ENCODE measurements at regions not wholly inside any gene's neighbourhood (a gene's known extent, or its start where the extent isn't known, plus 50 kb on each side); places are given as distances from the start of the nearest gene placed in this dataset.
"Not testable (repeated sequence)": the region's sequence is repeated elsewhere in the genome, so short reads cannot be mapped to it uniquely, and the experiment has no call there.

GRCh38 chr7:45268013-45268412 is 110.4 kb downstream of the RAMP3 start:
- DNase-seq: no peak

DNA sequence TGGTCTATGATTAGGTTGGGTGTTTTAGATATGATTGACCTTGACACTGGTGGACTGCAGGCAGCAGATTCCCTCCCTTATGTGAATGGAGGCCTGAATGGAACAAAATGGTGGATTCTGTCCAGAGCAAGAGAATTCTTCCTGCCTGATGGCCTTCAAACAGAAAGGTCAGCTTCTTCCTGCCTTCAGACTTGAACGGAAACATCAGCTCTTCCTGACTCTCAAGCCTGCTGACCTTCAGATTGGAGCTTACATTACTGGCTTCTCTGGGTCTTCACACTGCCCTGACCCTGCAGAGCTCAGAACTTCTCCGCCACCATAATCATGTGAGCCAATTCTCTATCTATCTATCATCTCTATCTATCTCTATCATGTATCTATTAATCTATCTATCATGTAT is 111.6 kb downstream of the RAMP3 start:
- no peak for DNase-seq

DNA sequence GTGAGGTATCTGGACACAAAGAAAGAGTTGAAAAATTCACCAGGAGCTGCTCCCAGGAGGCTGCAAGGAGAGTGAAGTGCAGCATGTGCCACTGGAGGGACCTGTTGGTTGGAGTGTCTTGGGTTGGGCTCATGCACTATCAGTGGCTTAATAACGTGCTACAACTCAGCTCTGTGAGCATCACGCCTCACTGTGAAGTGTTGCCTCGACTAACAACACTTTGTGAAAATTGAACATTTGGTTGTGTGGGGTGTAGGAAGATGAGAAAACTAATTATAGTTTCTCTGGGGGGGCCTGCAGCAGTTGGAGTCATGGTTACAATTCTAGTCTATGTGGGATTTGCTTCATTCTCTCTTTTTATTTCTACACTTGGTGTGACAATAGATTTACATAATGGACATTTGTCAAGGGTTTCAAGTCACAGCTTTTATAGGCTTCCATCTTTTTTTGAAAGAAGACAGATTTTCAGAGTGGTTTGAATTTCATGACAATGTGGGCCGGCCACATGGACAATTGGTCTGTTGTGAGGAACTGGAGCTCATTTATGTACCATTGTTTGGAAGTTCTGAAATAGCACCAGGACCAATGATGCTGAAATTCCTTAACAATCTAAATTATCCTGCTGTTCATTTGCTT is 121.3 kb downstream of the RAMP3 start:
- DNase-seq: no peak

GRCh38 chr7:45289611-45290010 is 132.0 kb downstream of the RAMP3 start:
- not testable (repeated sequence) for DNase-seq

GRCh38 chr7:45290880-45291279 is 133.3 kb downstream of the RAMP3 start:
- DNase-seq: no peak

GRCh38 chr7:45292481-45292880 is 134.9 kb downstream of the RAMP3 start:
- DNase-seq: no peak

DNA sequence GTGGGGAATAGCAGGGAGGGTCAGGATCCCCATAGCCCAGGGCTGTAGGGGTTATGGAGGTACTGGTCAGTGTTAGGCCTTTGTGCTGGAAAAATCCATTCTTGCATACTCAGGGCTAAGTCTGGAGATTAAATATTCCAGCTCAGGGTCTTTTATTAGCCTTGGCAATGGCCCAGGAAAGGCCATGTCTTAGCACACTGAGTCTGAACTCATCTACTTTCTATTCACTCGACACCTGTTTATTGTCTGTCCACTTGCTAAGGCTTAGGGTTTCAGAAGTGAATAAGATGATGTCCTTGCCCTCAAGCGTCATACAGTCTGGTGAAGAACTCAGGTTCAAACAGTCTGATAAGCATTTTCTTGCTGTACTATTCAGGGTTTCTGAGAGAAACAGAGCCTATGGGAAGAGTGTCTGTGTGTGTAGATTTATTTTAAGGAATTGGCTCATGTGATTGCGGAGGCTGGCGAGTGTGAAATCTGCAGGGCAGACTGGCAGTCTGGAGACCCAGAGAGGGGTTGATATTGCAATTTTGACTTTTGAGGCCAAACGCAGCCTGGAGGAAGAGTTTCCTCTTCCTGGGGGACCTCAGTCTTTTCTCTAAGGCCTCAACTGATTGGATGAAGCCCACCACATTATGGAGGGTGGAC is 135.8 kb downstream of the RAMP3 start:
- DNase-seq: no peak

GRCh38 chr7:45294559-45294958 is 137.0 kb downstream of the RAMP3 start:
- no peak for DNase-seq

DNA sequence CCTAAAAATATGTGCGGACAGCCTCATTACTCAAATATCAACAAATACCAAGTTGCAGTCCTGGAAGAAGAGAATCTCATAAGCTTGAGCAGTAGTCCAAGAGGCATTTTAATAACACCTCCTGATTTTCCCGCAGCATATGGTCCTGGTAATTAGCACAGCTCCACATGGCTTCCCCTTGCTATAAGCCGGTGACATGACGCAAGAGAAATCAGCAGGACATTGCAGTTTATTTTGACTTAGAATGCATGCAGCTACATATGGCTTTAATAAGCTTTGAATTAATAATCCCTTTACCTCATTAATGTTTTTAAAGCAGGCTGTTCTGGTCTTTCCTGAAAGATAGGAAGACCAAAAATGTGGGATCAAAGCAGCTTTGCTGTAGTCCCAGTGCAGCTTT is 137.6 kb downstream of the RAMP3 start:
- DNase-seq: no peak

- DNase-seq: no peak
These were observed 139.2 kb downstream of the RAMP3 start for GRCh38 chr7:45296748-45297147.

GRCh38 chr7:45306752-45307305 is 149.2 kb downstream of the RAMP3 start:
- no peak for DNase-seq

DNA sequence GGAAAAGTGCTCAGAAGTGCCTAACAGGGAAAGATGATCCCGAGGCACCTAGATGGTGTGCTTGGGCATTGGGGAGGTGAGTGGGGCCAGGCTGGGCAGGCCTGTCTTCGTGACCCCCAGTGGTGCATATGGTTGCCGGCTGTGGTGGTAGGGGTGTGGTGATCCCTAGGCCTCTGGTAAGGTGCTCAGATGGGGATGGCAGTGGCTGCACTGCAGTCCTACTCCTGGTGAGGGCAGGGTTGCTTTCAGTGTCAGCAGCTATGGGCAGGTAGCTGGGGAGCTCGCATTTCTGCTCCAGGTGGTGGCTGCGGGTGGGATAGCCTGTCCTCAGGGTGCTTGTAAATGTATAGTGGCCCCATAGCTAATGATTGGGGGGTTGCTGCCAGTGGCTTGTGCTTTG is 154.0 kb downstream of the RAMP3 start:
- DNase-seq: no peak

DNA sequence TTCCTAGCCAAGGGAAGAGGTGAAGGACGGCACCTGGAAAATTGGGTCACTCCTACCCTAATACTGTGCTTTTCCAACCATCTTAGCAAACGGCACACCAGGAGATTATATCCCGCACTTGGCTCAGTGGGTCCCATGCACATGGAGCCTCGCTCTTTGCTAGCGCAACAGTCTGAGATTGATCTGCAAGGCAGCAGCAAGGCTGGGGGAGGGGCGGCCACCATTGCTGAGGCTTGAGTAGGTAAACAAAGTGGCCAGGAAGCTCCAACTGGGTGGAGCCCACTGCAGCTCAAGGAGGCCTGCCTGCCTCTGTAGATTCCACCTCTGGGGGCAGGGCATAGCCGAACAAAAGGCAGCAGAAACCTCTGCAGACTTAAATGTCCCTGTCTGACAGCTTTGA is 157.9 kb downstream of the RAMP3 start:
- not testable (repeated sequence) for DNase-seq

DNA sequence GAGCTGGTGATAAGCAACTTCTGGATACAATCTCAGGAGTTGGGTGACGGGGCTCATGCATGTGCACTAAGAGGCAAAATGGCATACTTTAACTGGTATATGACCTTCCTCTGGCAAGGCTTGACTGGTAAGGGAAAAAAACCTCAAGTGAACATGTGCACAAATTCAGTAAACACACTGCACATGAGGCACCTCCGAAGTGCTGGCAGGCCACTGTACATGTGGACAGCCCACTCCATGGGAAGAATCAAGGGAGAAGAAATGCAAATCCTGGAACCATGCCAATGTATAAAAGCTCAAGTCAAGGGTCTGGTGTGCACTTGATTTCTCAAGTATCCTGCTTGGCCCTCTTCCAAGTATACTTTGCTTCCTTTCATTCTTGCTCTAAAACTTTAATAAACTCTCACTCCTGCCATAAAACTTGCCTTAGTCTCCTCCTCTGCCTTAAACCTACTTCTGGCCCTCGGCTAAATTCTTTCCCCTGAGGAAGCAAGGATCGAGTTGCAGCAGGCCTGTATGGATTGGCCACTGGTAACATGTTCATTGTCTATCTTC is 167.2 kb downstream of the RAMP3 start:
- no peak for DNase-seq

DNA sequence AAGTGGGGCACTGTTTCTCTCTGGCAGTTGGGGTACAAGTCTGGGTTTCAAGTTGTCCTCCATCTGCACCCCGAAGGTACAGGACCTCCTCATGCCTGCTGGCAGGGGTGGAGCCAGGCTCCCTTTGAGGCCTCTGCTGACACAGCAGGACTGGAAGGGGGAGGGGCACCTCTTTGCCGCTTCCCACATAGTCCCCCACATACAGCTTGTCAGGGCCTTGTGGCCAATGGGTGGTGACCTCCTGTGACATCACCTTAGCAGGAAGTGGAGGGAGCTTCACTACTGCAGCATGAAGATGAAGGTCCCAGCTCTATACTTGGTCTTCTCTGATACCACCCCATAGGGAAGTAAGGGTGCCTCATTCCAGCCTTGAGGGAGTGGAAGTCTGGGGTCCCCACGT is 167.8 kb downstream of the RAMP3 start:
- DNase-seq: no peak

DNA sequence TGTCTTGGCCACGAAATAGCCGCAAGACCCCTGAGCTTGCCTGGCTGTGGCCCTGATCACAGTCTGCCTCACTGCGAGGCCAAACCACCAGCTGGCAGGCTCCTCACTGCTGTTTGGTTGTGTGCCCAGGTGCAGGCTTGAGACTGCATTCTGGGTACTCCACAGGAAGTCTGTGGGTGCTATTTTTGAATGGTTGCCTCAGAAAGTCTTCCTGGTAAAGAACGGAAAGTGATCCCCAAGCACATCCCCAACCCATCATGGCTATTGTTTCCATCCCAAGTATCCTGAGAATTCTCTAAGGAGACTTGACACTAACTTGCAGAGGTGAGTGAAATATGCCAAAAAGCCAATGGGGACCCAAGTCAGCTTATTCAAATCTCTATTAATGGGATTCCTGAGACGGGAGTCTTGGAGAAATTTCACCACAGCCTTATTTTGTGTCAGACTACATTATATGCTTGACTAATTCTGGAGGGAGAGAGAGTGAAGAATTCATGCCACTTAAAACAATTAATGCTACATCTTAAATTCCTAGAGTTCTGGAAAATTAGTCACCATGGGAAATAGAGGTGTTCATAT is 170.9 kb downstream of the RAMP3 start:
- DNase-seq: no peak

DNA sequence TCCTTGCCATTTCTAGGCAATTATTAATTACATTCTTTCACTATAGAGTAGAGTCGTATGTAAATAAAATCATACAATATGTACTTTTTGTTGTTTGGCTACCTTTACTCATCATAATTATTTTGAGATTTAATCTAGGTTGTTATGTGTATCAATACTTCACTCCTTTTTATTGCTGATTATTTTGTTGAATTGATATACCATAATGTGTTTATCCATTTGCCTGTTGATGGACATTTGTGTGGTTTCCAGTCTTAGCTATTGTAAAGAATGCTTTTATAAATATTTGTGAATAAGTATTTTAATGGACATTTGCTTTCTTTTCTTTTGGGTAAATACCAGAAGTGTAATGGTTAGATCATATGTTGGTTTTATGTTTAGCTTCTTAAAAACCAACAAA is 174.0 kb downstream of the RAMP3 start:
- no peak for DNase-seq

GRCh38 chr7:45335024-45335423 is 177.4 kb downstream of the RAMP3 start:
- not testable (repeated sequence) for DNase-seq

- no peak for DNase-seq
These were observed 184.6 kb downstream of the RAMP3 start for GRCh38 chr7:45342236-45342635.

GRCh38 chr7:45343746-45344145 is 186.2 kb downstream of the RAMP3 start:
- no peak for DNase-seq

DNA sequence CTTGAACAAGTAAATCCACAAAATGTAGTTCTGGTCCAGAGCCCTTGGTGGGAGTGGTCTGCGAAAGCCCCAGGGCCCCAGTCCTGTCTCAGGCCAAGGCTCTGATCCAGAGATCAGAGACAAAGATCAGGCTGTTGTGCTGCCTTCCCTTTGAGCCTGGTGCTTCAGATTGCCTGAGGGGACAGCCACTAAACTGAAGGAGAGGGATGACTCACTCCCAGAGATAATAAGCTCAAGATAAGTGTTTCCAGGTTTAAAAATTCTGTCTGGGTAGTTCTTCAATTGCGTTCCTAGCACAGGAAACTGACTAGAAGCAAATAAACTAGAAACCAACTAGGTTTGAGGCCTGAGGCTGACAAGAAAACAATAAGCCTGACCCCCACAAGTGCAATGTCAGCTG is 190.2 kb downstream of the RAMP3 start:
- no peak for DNase-seq

GRCh38 chr7:45349090-45349489 is 191.5 kb downstream of the RAMP3 start:
- DNase-seq: no peak

DNA sequence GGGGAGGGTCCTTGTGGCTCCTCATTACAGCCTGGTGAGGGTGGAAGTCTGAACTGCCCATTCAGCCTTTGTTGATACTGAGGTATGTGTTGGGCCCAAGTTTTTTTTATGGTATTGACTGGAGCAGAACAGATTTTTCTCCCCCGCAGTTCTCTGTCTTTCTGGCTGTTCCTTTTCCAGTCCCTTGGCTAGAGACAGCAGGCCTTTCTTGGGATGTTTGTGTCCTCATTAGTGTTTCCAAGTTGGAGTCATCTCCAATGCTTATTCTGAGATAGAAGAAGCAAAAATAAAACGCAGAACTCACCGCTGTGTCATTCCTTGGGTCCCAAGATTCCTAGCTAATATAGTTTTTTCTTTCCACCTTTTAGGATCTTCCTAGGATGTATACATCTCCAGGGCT is 193.3 kb downstream of the RAMP3 start:
- no peak for DNase-seq

- no peak for DNase-seq
These were observed 200.7 kb downstream of the RAMP3 start for GRCh38 chr7:45358287-45358686.

All from stimulated activated CD4-positive, alpha-beta T cell treated with anti-CD3 and anti-CD28 coated beads, Interleukin-15, amount 100 ng/mL, for 24 hours (primary cell).